B cell (primary cell): ENCODE measurements at regions not wholly inside any gene's neighbourhood (a gene's known extent, or its start where the extent isn't known, plus 50 kb on each side); places are given as distances from the start of the nearest gene placed in this dataset.

Experiments used
- ATAC-seq: fragments of 200-7000 bp; cut with Tn5 transposase; one replicate; pipeline ENCODE4 v1.10.0; 2021; ENCODE audit warnings: low read depth, mild to moderate bottlenecking, moderate number of reproducible peaks, moderate library complexity
- CTCF ChIA-PET: fragments of 350-600 bp; sonication (Branson Sonifier 250); formaldehyde crosslinking; loops from one replicate; lab custom pipeline; 2021; ENCODE audit warnings: antibody characterized with exemption, inconsistent platforms; lab: Charles Lee
- POLR2A ChIA-PET: fragments of 350-600 bp; sonication (Branson Sonifier 250); formaldehyde crosslinking; loops from one replicate; lab custom pipeline; 2021; ENCODE audit warnings: antibody characterized with exemption; lab: Charles Lee
- DNase-seq: peaks from one replicate; pipeline ENCODE4 v3.0.0; 2013
- H2AFZ ChIP-seq: 2 replicates; pipeline ENCODE4 v1.6.1; 2012; ENCODE audit warnings: mild to moderate bottlenecking, low read depth, low read length; ENCODE audit not compliant: insufficient read depth, poor library complexity, severe bottlenecking
- H3K27ac ChIP-seq, 2 donors: 1 replicate in 1 of 2; 2 replicates in 1 of 2; pipeline ENCODE4 v1.5.1; 2012 to 2013; ENCODE audit warnings: low read length in 2 of 2, mild to moderate bottlenecking in 2 of 2, moderate library complexity in 1 of 2
- H3K27me3 ChIP-seq, 4 experiments: fragments of 200-600 bp in 1 of 4; sonication (generic) in 1 of 4; replicated peaks in 1 of 4; 1 replicate in 2 of 4; 2 replicates in 2 of 4; pipeline versions ENCODE4 v1.6.1 to v1.7.0; 2013 to 2016; ENCODE audit warnings: low read length in 3 of 4, mild to moderate bottlenecking in 2 of 4, mixed read lengths in 1 of 4, moderate library complexity in 1 of 4; ENCODE audit not compliant: insufficient read depth in 4 of 4, control insufficient read depth in 3 of 4; ENCODE audit errors: control extremely low read depth in 1 of 4
- H3K36me3 ChIP-seq, 2 experiments: replicated peaks in 1 of 2; 1 replicate in 1 of 2; 2 replicates in 1 of 2; pipeline versions ENCODE4 v1.6.1 to v1.7.1; 2013; ENCODE audit warnings: low read length in 1 of 2; ENCODE audit not compliant: insufficient read depth in 2 of 2, control insufficient read depth in 1 of 2; ENCODE audit errors: control extremely low read depth in 1 of 2, extremely low read depth in 1 of 2
- H3K4me1 ChIP-seq, 2 donors: fragments of 200-600 bp in 1 of 2; sonication (generic) in 1 of 2; 1 replicate in 1 of 2; 2 replicates in 1 of 2; pipeline versions ENCODE4 v1.5.1 to v1.6.1; 2013 to 2017; ENCODE audit warnings: low read length in 2 of 2; ENCODE audit not compliant: control insufficient read depth in 2 of 2, insufficient read depth in 2 of 2
- H3K4me2 ChIP-seq: replicated peaks from 2 replicates; pipeline ENCODE3; 2012; ENCODE audit warnings: mild to moderate bottlenecking, low read depth, low read length; ENCODE audit not compliant: poor library complexity, severe bottlenecking
- H3K4me3 ChIP-seq, 5 experiments: fragments of 200-600 bp in 1 of 5; sonication (generic) in 1 of 5; 1 replicate in 3 of 5; 2 replicates in 2 of 5; pipeline versions ENCODE4 v1.5.1 to v1.7.0; 2011 to 2016; ENCODE audit warnings: low read length in 4 of 5, mild to moderate bottlenecking in 4 of 5, low read depth in 2 of 5, control low read depth in 1 of 5, moderate library complexity in 1 of 5; ENCODE audit not compliant: insufficient read depth in 1 of 5; ENCODE audit errors: control extremely low read depth in 1 of 5, extremely low read depth in 1 of 5
- H3K79me2 ChIP-seq: fragments of 200-600 bp; sonication (generic); one replicate; pipeline ENCODE4 v1.6.0; 2016; ENCODE audit warnings: low read length; ENCODE audit not compliant: control insufficient read depth, insufficient read depth
- H3K9ac ChIP-seq: fragments of 200-600 bp; sonication (generic); 2 replicates; pipeline ENCODE4 v1.6.1; 2017; ENCODE audit warnings: mild to moderate bottlenecking, low read length, moderate library complexity
- H3K9me3 ChIP-seq, 3 donors: one replicate each; pipeline versions ENCODE4 v1.6.1 to v1.7.1; 2013; ENCODE audit warnings: low read length in 2 of 3; ENCODE audit not compliant: control insufficient read depth in 2 of 3, insufficient read depth in 1 of 3; ENCODE audit errors: control extremely low read depth in 1 of 3
- H4K20me1 ChIP-seq: 2 replicates; pipeline ENCODE4 v1.6.0; 2012; ENCODE audit warnings: mild to moderate bottlenecking, low read length; ENCODE audit not compliant: insufficient read depth, control insufficient read depth, poor library complexity, severe bottlenecking
- H3K27ac Mint-ChIP-seq: one replicate; pipeline ENCODE4 v1.8.0; 2021; ENCODE audit warnings: mixed read lengths
- H3K27me3 Mint-ChIP-seq: one replicate; pipeline ENCODE4 v1.8.0; 2021; ENCODE audit warnings: mixed read lengths
- H3K4me1 Mint-ChIP-seq: one replicate; pipeline ENCODE4 v1.8.0; 2021; ENCODE audit warnings: mixed read lengths
- H3K4me3 Mint-ChIP-seq: one replicate; pipeline ENCODE4 v1.8.0; 2021; ENCODE audit warnings: mixed read lengths
- H3K9me3 Mint-ChIP-seq: one replicate; pipeline ENCODE4 v1.8.0; 2022; ENCODE audit warnings: mixed read lengths; ENCODE audit not compliant: insufficient read depth
- CTCF ChIP-seq: fragments of 200-600 bp; IDR thresholded peaks from one replicate; pipeline ENCODE4 v1.8.0; 2022; ENCODE audit warnings: antibody characterized with exemption, mild to moderate bottlenecking
- EZH2 ChIP-seq: IDR thresholded peaks from 2 replicates; pipeline ENCODE4 v1.6.1; 2012; ENCODE audit warnings: borderline replicate concordance, low read depth, mild to moderate bottlenecking, moderate library complexity, low read length; ENCODE audit not compliant: insufficient read depth, poor library complexity, severe bottlenecking
- WGBS: methylation state at CpG from one replicate; pipeline ENCODE4 v1.1.5; 2013; ENCODE audit warnings: missing lambda C conversion rate; ENCODE audit not compliant: insufficient coverage; 5-methylcytosine and 5-hydroxymethylcytosine counted together
- intact Hi-C: fragments of 100-400 bp; cut with micrococcal nuclease; formaldehyde crosslinking; loops from one replicate; pipeline ENCODE4 v1.10.0; 2022

DNA sequence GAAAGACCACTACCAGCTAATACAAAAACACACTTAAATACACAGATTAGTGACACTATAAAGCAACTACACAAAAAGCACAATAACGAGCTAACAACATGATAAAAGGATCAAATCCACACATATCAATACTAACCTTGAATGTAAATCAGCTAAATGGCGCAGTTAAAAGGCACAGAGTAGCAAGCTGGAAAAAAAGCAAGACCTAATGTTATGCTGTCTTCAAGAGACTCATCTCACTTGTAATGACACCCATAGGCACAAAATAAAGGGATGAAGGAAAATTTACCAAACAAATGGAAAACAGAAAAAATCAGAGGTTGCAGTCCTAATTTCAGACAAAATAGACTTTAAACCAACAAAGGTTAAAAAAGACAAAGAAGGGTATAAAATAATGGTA lies 86.3 kb downstream of the NUS1 start:
- WGBS: 100% methylated on average over 1 of the region's 2 CpGs
- Mint-ChIP-seq H3K27ac (no peak overlapping the region), H3K4me3 (no peak overlapping the region), H3K27me3 (no peaks in the 10 kb centered on the region), H3K9me3 (peaks cover 18% of the 10 kb centered on the region), H3K4me1 (no peaks in the 10 kb centered on the region)
- no peaks in the 10 kb centered on the region for H3K27me3 ChIP-seq
- H4K20me1 ChIP-seq: no peaks in the 10 kb centered on the region
- H3K36me3 ChIP-seq: no peaks in the 10 kb centered on the region
- ATAC-seq (no peak), DNase-seq (no peak)
- H3K27ac ChIP-seq: no peak overlapping the region
- H3K4me1 ChIP-seq: no peaks in the 10 kb centered on the region
- no peak for TF ChIP-seq EZH2
- POLR2A ChIA-PET: no interaction called here
- peaks cover 3 to 23% (median 18%) of the 10 kb centered on the region in 3 donors for H3K9me3 ChIP-seq
- CTCF ChIA-PET: no interaction called here
- no peak overlapping the region for H3K4me3 ChIP-seq
- intact Hi-C loops: no loop called here
- H3K9ac ChIP-seq: no peak overlapping the region
- H2AFZ ChIP-seq: no peak overlapping the region
- H3K4me2 ChIP-seq: no peak overlapping the region
- H3K79me2 ChIP-seq: no peaks in the 10 kb centered on the region

- CTCF ChIA-PET: no interaction called here
- WGBS: 65% methylated on average over 2 of the region's 2 CpGs
- Histone ChIP-seq H3K4me3 (no peak overlapping the region), H4K20me1 (no peaks in the 10 kb centered on the region), H3K4me2 (no peak overlapping the region), H3K4me1 (no peaks in the 10 kb centered on the region), H3K36me3 (no peaks in the 10 kb centered on the region), H3K79me2 (no peaks in the 10 kb centered on the region), H2AFZ (no peak overlapping the region), H3K9ac (no peak overlapping the region), H3K27ac (no peak overlapping the region), H3K9me3 (no peaks in the 10 kb centered on the region), H3K27me3 (no peaks in the 10 kb centered on the region)
- intact Hi-C loops: no loop called here
- H3K27ac Mint-ChIP-seq: no peak overlapping the region
- POLR2A ChIA-PET: no interaction called here
- TF ChIP-seq CTCF: no peak
- TF ChIP-seq EZH2: no peak
- no peaks in the 10 kb centered on the region for H3K27me3 Mint-ChIP-seq
- peaks cover 4% of the 10 kb centered on the region for H3K9me3 Mint-ChIP-seq
- ATAC-seq (no peak), DNase-seq (no peak)
- H3K4me1 Mint-ChIP-seq: no peaks in the 10 kb centered on the region
- no peak overlapping the region for H3K4me3 Mint-ChIP-seq
Observed at GRCh38 chr6:117771403-117771802, 96.1 kb downstream of the NUS1 start.
